ENCODE measurements at regions not wholly inside any gene's neighbourhood (a gene's known extent, or its start where the extent isn't known, plus 50 kb on each side); places are given as distances from the start of the nearest gene placed in this dataset.
"Not testable (repeated sequence)": the region's sequence is repeated elsewhere in the genome, so short reads cannot be mapped to it uniquely, and the experiment has no call there.

DNA sequence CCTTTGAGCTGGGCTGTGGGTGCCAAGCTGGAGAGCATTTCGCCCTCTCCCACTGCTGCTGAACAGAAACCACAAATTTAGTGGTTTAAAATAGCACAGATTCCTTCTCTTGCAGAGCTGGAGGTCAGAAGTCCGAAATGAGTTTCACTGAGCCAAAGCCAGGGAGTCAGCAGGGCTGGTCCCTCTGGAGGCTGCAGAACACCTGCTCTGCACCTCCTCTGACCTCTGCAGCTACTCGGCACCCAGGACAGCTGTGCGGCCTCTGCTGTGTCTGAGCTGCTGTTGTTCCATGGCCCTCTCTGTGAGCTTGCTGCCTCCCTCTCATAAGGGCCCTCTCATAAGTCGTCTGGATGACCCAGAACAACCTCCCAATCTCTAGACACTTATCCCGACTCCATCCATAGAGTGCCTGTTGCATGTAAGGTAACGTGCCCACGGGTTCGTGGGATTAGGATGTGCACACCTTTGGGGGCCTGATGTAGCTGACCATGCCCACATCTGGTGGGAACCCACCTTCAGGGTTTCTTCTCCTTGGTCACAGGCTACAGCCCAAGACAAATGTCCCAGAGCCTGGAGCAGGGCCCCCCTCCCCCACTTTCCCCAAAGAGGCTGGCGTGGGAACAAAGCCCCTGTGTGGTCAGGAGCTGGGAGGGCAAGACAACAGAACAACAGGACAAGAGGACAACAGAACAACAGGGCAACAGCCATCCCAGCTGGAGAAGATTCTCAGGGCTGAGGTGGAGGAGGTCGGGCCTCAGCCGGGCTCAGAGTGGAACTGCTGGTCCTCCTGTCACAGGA lies 177.2 kb downstream of the LMLN start:
- H3K56ac ChIP-seq (ENCODE audit: extremely low read depth, insufficient read depth, low read length); H3K79me1 ChIP-seq (ENCODE audit: low read depth in 1 of 2, low read length in 2 of 2); dilution Hi-C loops (cut with HindIII; ENCODE audit: low sequenced_read_pairs, unreplicated experiment); H3K36me3 ChIP-seq (ENCODE audit: control insufficient read depth, insufficient read depth, low read length); H4K20me1 ChIP-seq (ENCODE audit: insufficient read depth, low read length); H3K4me1 ChIP-seq (ENCODE audit: control insufficient read depth, insufficient read depth, low read length); H3K9ac ChIP-seq (ENCODE audit: low read depth, low read length); CTCF ChIA-PET; H2BK5ac ChIP-seq (ENCODE audit: low read depth, low read length, poor library complexity, severe bottlenecking); POLR2A ChIA-PET (ENCODE audit: unreplicated experiment); DNase-seq; H2BK120ac ChIP-seq (ENCODE audit: low read depth, low read length); H2AK9ac ChIP-seq (replicated peaks; ENCODE audit: low read depth, low read length, poor library complexity); H2BK20ac ChIP-seq (ENCODE audit: low read depth, low read length); BruUV-seq (replicated peaks); in situ Hi-C loops (cut with MboI; ENCODE audit: low sequenced_read_pairs); intact Hi-C loops (cut with micrococcal nuclease); H3K9me1 ChIP-seq (ENCODE audit: insufficient read depth, low read length); H4K5ac ChIP-seq (ENCODE audit: low read depth, low read length); H3K18ac ChIP-seq (ENCODE audit: low read depth, low read length); H2AK5ac ChIP-seq (ENCODE audit: low read depth, low read length); H4K8ac ChIP-seq (ENCODE audit: low read depth in 2 of 2, low read length in 2 of 2); H3K27me3 ChIP-seq (ENCODE audit: control insufficient read depth, insufficient read depth, low read length); H2AFZ ChIP-seq (replicated peaks; ENCODE audit: low read length, poor library complexity); H4K91ac ChIP-seq (ENCODE audit: insufficient read depth, low read depth, low read length); H2BK15ac ChIP-seq (ENCODE audit: low read depth, low read length); H3K4me3 ChIP-seq (ENCODE audit: insufficient read depth, low read depth, low read length); H3K14ac ChIP-seq (replicated peaks; ENCODE audit: low read depth, low read length); H3K27ac ChIP-seq (ENCODE audit: insufficient read depth, low read length); H3K4ac ChIP-seq (ENCODE audit: low read depth, low read length); H3K23ac ChIP-seq (ENCODE audit: low read depth, low read length); H3K9me3 ChIP-seq (ENCODE audit: control insufficient read depth, insufficient read depth, low read length); H3K4me2 ChIP-seq (ENCODE audit: low read depth, low read length): not testable (repeated sequence)
- no CpG with 5 or more reads among the region's 12 CpGs for WGBS, 2 experiments (ENCODE audit: extremely low coverage in 2 of 2, insufficient read length in 1 of 2)
- peak; percentile 35 for ATAC-seq (ENCODE audit: low read depth)

- dilution Hi-C loops (cut with HindIII; ENCODE audit: low sequenced_read_pairs, unreplicated experiment); H3K79me1 ChIP-seq (ENCODE audit: low read depth in 1 of 2, low read length in 2 of 2); H3K9me3 ChIP-seq (ENCODE audit: control insufficient read depth, insufficient read depth, low read length); H3K56ac ChIP-seq (ENCODE audit: extremely low read depth, insufficient read depth, low read length); H2AK5ac ChIP-seq (ENCODE audit: low read depth, low read length); H3K18ac ChIP-seq (ENCODE audit: low read depth, low read length); BruUV-seq (replicated peaks); H3K4me3 ChIP-seq (ENCODE audit: insufficient read depth, low read depth, low read length); CTCF ChIA-PET; H3K14ac ChIP-seq (replicated peaks; ENCODE audit: low read depth, low read length); H3K9me1 ChIP-seq (ENCODE audit: insufficient read depth, low read length); intact Hi-C loops (cut with micrococcal nuclease); H2BK15ac ChIP-seq (ENCODE audit: low read depth, low read length); H3K36me3 ChIP-seq (ENCODE audit: control insufficient read depth, insufficient read depth, low read length); H4K20me1 ChIP-seq (ENCODE audit: insufficient read depth, low read length); H2AFZ ChIP-seq (replicated peaks; ENCODE audit: low read length, poor library complexity); H3K4ac ChIP-seq (ENCODE audit: low read depth, low read length); POLR2A ChIA-PET (ENCODE audit: unreplicated experiment); ATAC-seq (ENCODE audit: low read depth); H3K23ac ChIP-seq (ENCODE audit: low read depth, low read length); H2BK5ac ChIP-seq (ENCODE audit: low read depth, low read length, poor library complexity, severe bottlenecking); in situ Hi-C loops (cut with MboI; ENCODE audit: low sequenced_read_pairs); H3K27me3 ChIP-seq (ENCODE audit: control insufficient read depth, insufficient read depth, low read length); H4K91ac ChIP-seq (ENCODE audit: insufficient read depth, low read depth, low read length); H2BK120ac ChIP-seq (ENCODE audit: low read depth, low read length); H4K5ac ChIP-seq (ENCODE audit: low read depth, low read length); H2AK9ac ChIP-seq (replicated peaks; ENCODE audit: low read depth, low read length, poor library complexity); H3K9ac ChIP-seq (ENCODE audit: low read depth, low read length); H4K8ac ChIP-seq (ENCODE audit: low read depth in 2 of 2, low read length in 2 of 2); H2BK20ac ChIP-seq (ENCODE audit: low read depth, low read length); H3K4me2 ChIP-seq (ENCODE audit: low read depth, low read length); H3K27ac ChIP-seq (ENCODE audit: insufficient read depth, low read length); DNase-seq; H3K4me1 ChIP-seq (ENCODE audit: control insufficient read depth, insufficient read depth, low read length): not testable (repeated sequence)
- no CpG with 5 or more reads among the region's 10 CpGs for WGBS, 2 experiments (ENCODE audit: extremely low coverage in 2 of 2, insufficient read length in 1 of 2)
These were observed 178.2 kb downstream of the LMLN start for GRCh38 chr3:198138205-198138604.
